ENCODE measurements at regions not wholly inside any gene's neighbourhood (a gene's known extent, or its start where the extent isn't known, plus 50 kb on each side); places are given as distances from the start of the nearest gene placed in this dataset.

- Mint-ChIP-seq H3K27me3 (no peaks in the 10 kb centered on the region), H3K4me1 (ENCODE audit: low read depth) (no peaks in the 10 kb centered on the region), H3K36me3 (ENCODE audit: low read depth) (no peaks in the 10 kb centered on the region), H3K4me3 (no peak overlapping the region), H3K27ac (no peak overlapping the region), H3K9me3 (peaks cover 6% of the 10 kb centered on the region)
- H3K4me3 ChIP-seq (ENCODE audit: low read length) = no peak overlapping the region
- H3K27ac ChIP-seq (ENCODE audit: low read depth in 1 of 2, low read length in 2 of 2) = no peak overlapping the region
- TF ChIP-seq CTCF (IDR thresholded peaks at IDR 0.05) = no peak
- H3K36me3 ChIP-seq (ENCODE audit: insufficient read depth, low read length) = no peaks in the 10 kb centered on the region
- ATAC-seq (ENCODE audit: poor library complexity) (no peak), DNase-seq (no peak)
- intact Hi-C loops (cut with DNase I, micrococcal nuclease) = no loop called here
- H3K4me1 ChIP-seq (ENCODE audit: insufficient read depth, low read length) = no peaks in the 10 kb centered on the region
- H3K9me3 ChIP-seq (ENCODE audit: control insufficient read depth in 1 of 2, insufficient read depth in 1 of 2, low read length in 2 of 2) = peaks cover 11 to 13% of the 10 kb centered on the region in 2 experiments
- ChIA-PET CTCF (interaction anchor here (1.5 kb wide), 1 partner anchor 10 kb away, joined by 3 read pairs; no protein-coding TSS in a partner anchor), POLR2A (interaction anchor here (1.6 kb wide), 1 partner anchor 10 kb away, joined by 4 read pairs; no protein-coding TSS in a partner anchor)
- H3K27me3 ChIP-seq (ENCODE audit: control insufficient read depth in 1 of 2, insufficient read depth in 2 of 2, low read length in 2 of 2) = no peaks in the 10 kb centered on the region
These were observed 106.6 kb upstream of the ANKRD55 start for GRCh38 chr5:56339732-56340131.

- Mint-ChIP-seq H3K4me1 (ENCODE audit: low read depth) (no peaks in the 10 kb centered on the region), H3K36me3 (ENCODE audit: low read depth) (no peaks in the 10 kb centered on the region), H3K9me3 (peaks cover 9% of the 10 kb centered on the region), H3K27ac (no peak overlapping the region), H3K4me3 (no peak overlapping the region), H3K27me3 (no peaks in the 10 kb centered on the region)
- no peak overlapping the region for H3K27ac ChIP-seq (ENCODE audit: low read depth in 1 of 2, low read length in 2 of 2)
- peaks cover 11 to 13% of the 10 kb centered on the region in 2 experiments for H3K9me3 ChIP-seq (ENCODE audit: control insufficient read depth in 1 of 2, insufficient read depth in 1 of 2, low read length in 2 of 2)
- intact Hi-C loops (cut with DNase I, micrococcal nuclease) = no loop called here
- ChIA-PET CTCF (no interaction called here), POLR2A (interaction anchor here (1.0 kb wide), 1 partner anchor 9 kb away, joined by 3 read pairs; no protein-coding TSS in a partner anchor)
- DNase-seq (no peak), ATAC-seq (ENCODE audit: poor library complexity) (no peak)
- H3K4me1 ChIP-seq (ENCODE audit: insufficient read depth, low read length) = no peaks in the 10 kb centered on the region
- no peak overlapping the region for H3K4me3 ChIP-seq (ENCODE audit: low read length)
- H3K36me3 ChIP-seq (ENCODE audit: insufficient read depth, low read length) = no peaks in the 10 kb centered on the region
- no peaks in the 10 kb centered on the region for H3K27me3 ChIP-seq (ENCODE audit: control insufficient read depth in 1 of 2, insufficient read depth in 2 of 2, low read length in 2 of 2)
- no peak for TF ChIP-seq CTCF (IDR thresholded peaks at IDR 0.05)
These were observed 104.7 kb upstream of the ANKRD55 start for GRCh38 chr5:56337715-56338319.

- Mint-ChIP-seq H3K9me3 (peaks cover 9% of the 10 kb centered on the region), H3K27me3 (no peaks in the 10 kb centered on the region), H3K4me1 (ENCODE audit: low read depth) (peaks cover 13% of the 10 kb centered on the region), H3K36me3 (ENCODE audit: low read depth) (peaks cover 4% of the 10 kb centered on the region), H3K27ac (no peak overlapping the region), H3K4me3 (no peak overlapping the region)
- DNase-seq (no peak), ATAC-seq (ENCODE audit: poor library complexity) (no peak)
- Histone ChIP-seq H3K4me1 (ENCODE audit: insufficient read depth, low read length) (peaks cover 8% of the 10 kb centered on the region), H3K4me3 (ENCODE audit: low read length) (no peak overlapping the region), H3K36me3 (ENCODE audit: insufficient read depth, low read length) (no peaks in the 10 kb centered on the region), H3K27me3 (ENCODE audit: control insufficient read depth in 1 of 2, insufficient read depth in 2 of 2, low read length in 2 of 2) (no peaks in the 10 kb centered on the region), H3K9me3 (ENCODE audit: control insufficient read depth in 1 of 2, insufficient read depth in 1 of 2, low read length in 2 of 2) (peaks cover 11 to 13% of the 10 kb centered on the region in 2 experiments), H3K27ac (ENCODE audit: low read depth in 1 of 2, low read length in 2 of 2) (no peak overlapping the region)
- intact Hi-C loops (cut with DNase I, micrococcal nuclease) = no loop called here
- POLR2A ChIA-PET = interaction anchor here (0.6 kb wide), 1 partner anchor 11 kb away, joined by 4 read pairs; no protein-coding TSS in a partner anchor
- CTCF ChIA-PET = no interaction called here
- TF ChIP-seq CTCF (IDR thresholded peaks at IDR 0.05) = no peak
These were observed 102.1 kb upstream of the ANKRD55 start for GRCh38 chr5:56335212-56335611.

Data from CD4-positive, alpha-beta T cell (primary cell).